ENCODE measurements at regions not wholly inside any gene's neighbourhood (a gene's known extent, or its start where the extent isn't known, plus 50 kb on each side); places are given as distances from the start of the nearest gene placed in this dataset.
"Not testable (repeated sequence)": the region's sequence is repeated elsewhere in the genome, so short reads cannot be mapped to it uniquely, and the experiment has no call there.

DNA sequence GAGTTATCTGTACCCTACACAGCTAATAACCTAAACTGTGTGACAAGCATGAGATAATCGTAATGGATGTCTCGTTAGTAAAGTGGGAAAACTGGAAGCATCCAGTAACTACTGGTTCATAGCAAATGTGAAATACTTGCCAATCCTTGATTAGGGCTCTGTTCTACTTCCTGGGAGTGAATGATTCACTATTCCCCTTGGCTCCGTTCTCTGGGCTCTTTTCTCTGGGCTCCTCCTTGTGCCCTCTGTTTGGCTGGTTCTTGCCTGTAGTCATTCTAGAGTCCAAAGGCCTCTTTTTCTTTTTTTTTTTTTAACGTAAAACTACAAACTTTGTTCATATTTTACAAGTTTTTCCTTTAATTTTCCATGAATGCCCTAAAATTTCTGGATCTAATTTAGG lies 465.8 kb upstream of the PLXNA2 start:
- no peak for DNase-seq (ENCODE audit: low read depth, low spot score)

DNA sequence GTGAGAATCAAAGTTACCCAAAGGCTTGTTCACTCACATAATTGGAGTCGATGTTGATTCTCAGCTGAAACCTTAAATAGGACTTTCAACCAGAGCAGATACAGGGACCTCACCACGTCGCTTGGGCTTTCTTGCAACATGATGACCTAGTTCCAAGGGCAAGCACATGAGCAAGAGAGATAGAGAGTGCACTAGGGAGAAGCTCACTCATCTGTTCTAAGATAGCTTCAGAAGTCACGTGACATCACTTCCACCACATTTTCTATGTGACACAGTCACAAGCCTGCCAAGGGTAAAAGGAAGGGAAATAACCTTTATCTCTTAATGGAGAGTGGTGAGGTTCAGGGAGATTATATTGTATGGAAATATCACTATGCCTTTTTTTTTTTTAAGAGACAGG lies 470.1 kb upstream of the PLXNA2 start:
- DNase-seq (ENCODE audit: low read depth, low spot score), result no peak

DNA sequence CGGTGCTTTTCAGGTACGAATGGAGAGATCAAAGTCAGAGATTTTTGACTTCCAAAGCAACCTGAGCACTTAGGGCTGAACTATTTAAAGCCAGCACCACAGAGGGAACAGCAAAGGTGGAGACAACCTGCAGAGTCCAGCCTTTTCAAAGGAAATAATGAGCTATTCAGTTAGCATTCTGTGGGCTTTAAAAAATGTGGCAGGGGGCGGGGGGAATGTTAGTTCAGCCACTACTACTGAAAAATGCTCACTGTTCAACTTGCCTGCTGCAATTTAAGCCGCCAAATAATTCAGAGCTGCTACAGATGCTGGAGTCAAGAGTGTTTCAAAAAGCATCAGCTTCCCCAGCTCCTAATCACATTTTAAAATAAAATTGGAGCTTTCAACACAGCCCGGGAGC lies 473.3 kb upstream of the PLXNA2 start:
- no peak for DNase-seq (ENCODE audit: low read depth, low spot score)

DNA sequence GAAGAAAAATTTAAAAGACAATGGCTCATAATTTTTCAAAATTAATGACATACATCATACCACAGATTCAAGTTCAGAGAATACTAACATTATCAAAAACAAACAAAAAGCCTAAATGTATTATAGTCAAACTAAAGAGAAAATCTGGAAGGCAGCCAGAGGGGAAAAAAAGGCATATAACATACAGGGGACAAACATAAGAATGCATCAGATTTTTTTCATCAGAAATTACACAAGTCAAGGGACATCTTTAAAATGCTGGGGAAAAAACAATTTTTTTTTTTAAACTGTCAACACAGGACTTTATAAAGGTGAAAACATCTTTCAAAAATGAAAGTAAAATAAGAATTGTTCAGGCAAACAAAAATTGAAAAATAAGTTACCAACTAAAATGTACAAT lies 478.4 kb upstream of the PLXNA2 start:
- DNase-seq (ENCODE audit: low read depth, low spot score), result no peak

DNA sequence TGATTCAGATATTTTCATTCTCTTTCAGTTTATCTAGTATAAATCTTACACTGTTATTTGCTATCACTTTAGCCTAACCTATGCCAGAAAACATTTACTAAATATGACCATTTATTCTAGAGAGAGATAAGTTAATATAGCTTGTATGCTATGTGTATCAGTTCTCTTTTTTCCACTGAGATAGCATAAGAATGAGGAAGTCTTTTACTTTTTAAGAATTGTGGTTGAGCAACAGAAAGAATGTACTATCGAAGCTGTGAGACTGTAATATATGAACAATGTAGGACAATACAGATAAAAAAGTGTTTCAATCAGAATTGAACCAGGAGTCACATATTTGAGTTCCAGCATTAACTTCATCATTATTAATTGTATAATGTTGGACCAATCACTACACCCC lies 479.9 kb upstream of the PLXNA2 start:
- DNase-seq (ENCODE audit: low read depth, low spot score), result no peak

DNA sequence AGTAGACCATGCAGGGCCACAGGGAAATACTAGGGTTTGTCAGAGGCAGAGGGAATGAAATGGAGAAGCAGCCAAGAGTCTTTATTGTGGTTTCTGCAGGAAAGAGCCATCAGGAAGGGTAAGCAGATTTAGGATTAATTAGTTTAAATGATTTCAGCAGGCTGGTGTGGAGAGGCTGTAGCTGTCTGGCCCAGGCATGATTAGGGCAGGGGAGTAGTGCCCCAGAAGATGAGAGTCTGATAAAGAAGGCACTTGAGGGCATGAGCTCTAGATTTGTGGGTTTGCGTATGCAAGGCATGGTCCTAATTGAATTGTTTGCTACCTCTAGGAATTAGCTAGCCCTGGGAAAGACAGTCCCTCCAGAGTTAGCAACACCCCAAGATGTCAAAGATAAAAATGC lies 484.6 kb upstream of the PLXNA2 start:
- DNase-seq (ENCODE audit: low read depth, low spot score), result no peak

DNA sequence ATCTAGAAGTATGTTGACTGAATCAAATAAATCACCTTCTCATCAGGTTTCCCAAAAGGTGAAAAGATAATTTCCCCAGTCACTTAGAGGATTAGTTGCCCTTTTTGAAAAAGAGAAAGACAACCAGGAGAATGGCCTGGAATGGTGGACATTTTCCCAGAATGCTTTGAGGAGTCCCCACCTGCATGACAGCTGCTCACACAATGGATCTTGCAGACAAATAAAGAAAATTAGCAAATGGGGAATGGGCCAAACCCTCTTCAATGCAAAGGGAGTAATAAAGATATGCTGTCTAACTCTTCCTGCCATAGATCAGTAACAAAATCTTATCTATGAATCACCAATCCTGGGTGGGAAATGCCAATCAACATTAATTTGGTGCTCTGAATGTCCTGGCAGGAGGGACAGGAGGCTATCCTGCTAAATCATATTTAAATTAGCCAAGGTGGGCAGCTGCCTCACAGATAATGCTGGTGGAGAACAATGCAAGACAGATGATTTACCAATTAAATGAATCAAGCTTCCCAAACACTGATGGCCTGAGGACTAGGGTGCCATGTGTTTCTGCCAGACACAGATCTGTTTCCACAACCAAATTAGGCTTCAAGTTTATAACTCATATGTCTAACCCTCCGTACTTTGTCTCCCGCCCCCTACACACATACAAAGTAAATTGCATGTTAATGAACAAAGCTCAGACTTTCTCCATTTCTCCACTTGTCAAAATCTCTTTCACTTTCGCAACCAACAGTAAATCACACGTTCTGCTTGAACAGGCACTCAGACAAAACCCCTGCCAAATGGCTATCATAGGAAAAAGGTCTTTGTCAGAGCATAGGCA lies 488.0 kb upstream of the PLXNA2 start:
- DNase-seq (ENCODE audit: low read depth, low spot score), result no peak

DNA sequence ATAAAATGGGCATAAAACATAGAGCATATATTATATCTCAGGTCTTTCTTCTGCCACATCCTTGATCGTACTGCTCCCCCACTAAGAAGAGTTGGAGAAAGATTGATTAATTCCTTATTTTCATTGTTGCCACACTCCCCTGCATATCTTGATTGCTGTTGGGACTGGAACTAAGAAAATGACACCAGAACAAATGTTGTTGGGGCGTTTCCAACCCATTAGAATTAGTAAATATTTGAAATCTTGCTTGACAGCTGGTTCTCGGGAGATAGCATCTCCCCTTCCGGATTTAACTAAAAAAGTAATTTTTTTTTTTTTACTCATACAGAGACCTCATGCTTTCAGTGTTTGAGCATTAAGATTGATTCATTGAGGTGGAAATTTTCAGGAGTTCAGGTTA lies 493.0 kb upstream of the PLXNA2 start:
- DNase-seq (ENCODE audit: low read depth, low spot score), result no peak

DNA sequence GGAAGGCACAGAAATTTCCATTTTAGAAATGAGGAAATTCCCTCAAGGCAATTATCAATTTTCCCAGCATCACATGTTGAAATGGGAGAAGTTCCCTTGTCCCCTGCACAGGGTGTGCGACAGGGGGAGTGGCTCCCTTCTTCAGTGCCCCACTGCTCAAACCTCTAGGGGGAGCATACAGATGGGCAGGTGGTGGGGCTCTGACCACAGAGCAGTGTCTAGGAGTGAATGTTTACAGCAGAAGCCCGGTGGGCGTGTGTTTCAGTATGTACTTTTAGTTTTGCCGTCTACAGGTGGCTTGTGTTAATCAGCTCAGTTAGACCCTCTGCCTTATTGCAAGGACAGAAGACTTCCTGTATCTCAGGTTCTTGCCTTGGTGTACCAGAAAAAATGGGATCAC lies 493.7 kb upstream of the PLXNA2 start:
- no peak for DNase-seq (ENCODE audit: low read depth, low spot score)

DNA sequence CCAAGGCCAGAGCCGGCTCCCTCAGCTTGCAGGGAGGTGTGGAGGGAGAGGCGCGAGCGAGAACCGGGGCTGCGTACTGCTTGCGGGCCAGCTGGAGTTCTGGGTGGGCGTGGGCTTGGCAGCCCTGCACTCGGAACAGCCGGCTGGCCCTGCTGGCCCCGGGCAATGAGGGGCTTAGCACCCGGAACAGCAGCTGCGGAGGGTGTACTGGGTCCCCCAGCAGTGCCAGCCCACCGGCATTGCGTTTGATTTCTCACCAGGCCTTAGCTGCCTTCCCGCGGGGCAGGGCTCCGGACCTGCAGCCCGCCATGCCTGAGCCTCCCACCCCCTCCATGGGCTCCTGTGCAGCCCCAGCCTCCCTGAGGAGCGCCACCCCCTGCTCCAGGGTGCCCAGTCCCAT lies 495.5 kb upstream of the PLXNA2 start:
- not testable (repeated sequence) for DNase-seq (ENCODE audit: low read depth, low spot score)

DNA sequence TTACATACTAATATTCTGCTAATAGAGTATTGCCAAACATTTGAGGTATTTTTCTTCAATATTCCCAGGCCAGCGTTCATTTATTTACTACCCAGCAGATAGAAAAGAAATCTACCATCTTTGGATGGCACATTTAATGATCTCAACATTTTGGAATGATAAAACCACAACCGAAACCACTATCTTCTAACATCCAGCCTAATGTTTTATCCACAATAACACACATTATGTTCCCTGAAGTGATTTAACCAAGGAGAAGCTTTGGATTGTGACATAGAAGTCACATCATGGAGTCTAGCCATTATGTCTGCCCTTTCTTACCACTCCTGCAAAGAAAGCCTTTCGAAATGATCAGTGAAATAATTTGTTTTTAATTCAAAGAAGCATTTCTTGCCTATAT lies 497.1 kb upstream of the PLXNA2 start:
- no peak for DNase-seq (ENCODE audit: low read depth, low spot score)

DNA sequence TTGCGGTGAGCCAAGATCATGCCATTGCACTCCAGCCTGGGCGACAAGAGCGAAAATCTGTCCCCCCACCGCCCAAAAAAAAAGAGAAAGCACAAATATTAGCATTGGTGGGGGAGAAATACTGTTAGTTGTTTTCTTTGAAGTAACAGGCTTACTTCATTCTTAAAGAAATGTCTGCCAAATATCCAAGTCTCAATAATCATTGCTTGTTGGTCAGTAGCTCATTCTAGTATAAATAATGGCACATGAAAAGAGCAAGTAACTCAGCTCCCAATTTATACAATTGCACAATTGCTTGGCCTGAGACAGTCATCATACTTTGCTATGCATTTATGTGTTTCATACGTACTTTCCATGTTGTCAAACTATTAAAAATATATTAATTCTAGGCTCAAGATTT lies 499.2 kb upstream of the PLXNA2 start:
- DNase-seq (ENCODE audit: low read depth, low spot score), result no peak

DNA sequence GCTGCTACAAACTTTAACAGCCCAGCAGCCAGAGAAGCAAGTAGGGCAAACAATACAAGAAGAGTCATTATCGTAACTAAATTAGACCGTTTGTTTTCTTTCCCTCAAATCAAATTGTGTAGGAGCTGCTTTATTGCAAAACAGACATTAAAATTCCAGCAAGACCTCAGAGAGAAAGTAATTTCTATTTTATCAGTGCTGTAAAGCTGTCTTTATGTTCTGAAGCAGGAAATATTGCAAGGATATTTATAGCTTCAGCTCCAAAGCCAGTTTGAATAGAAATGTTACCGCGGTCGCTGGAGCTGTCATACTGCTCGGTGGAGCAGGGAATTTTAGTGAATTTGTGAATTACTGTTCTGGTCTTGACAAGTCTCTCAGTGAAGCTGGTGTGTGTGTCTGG lies 503.8 kb upstream of the PLXNA2 start:
- DNase-seq (ENCODE audit: low read depth, low spot score), result no peak

DNA sequence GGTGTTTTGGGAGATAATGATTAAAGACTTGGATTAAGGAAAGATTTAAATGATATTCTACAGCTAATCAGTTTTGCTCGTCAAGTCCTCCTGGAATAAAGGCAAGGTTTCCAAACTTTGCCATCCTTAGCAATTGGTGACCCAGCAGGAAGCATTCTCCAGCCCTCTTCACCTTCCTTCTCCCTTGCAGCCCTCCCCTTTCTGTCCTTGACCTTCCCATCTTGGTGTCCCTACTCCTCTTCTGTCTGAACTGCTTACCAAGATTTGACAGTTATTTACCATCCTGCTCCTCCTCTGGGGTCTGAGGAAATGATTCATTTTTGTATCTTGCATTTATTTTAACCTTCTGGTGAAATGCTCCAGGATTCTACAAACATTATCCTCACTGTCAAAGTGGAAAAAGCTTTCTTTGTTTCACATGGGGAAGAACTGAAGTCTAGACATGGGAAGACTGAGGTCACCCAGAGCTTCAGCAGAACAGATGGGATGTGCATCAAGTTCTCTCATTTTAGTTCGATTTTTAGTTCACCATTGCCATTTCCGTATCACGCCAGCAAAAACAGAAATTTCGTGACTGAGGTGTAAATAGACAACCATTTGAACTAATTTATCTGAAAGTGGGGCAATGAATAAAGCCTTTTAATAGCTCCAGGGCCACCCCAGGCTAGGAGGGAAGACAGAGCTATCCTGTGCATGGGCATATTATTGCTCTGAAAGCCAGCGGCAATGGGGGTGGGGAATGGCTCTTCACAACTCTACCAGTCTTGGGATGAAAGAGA lies 504.4 kb upstream of the PLXNA2 start:
- DNase-seq (ENCODE audit: low read depth, low spot score), result no peak

DNA sequence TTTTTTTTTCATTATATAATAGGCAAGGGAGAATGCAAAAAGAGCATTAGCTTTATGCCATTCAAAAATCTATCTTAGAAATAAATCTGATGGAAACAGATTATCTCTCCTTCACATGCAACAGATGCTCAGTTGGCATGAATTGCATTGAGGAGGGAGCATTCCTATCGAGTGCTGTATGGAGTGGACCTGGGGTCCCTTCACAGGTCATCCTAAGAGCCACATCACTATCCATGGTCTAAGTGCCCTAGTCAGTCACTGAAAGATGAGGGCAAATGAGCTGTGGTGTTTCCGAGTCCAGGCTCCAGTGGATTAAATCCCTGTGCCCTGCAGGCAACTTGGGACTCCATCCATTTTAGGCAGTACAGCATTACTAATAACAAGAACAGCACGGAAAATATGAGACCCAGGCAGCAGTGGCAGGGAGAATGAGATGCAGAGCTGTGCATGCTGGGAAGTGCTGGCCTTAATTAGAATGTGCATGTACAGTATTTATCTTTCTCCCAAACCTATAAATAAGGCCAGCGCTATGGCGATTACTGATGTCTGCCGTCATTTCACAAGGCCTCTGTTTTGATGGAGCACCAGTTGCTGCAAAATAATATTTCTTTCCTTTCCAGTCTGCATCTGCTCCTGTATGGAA lies 512.3 kb upstream of the PLXNA2 start:
- no peak for DNase-seq (ENCODE audit: low read depth, low spot score)

DNA sequence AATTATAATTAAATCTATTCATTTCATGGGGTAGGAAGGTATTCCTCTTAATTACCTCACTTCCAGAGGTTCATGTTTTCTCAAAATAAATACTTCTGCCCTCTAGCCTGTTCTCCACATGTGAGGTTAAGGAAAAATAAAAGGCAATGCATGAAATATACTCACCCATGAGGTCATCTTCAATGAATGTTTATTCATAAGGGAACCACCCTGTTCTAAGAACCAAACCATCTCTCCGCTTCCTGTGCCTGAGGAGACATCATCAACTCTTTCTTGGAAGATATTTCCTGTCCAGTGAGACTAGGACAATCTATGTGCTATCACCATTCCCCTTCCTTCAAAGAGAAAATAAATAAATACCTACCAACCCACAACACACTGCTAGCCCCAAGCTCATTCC lies 513.7 kb upstream of the PLXNA2 start:
- DNase-seq (ENCODE audit: low read depth, low spot score), result no peak

DNA sequence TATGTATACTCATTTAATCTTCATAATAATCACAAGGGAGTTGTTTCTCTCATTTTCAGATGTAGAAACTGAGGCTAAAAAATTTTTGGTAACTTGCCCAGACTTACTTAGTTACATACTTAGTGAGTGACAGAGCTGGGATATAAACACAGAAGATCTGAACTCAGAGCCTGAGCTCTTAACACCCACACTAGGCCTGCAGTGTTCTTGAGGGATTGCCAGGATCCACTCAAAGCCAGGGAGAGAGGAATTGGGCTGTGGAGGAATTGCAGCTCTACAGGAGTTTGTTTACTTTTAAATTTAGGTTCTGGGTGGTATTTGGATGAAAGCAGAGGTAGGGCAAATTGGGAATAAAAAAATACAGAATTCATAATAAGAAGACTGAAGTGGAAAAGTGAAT lies 515.1 kb upstream of the PLXNA2 start:
- DNase-seq (ENCODE audit: low read depth, low spot score), result no peak

DNA sequence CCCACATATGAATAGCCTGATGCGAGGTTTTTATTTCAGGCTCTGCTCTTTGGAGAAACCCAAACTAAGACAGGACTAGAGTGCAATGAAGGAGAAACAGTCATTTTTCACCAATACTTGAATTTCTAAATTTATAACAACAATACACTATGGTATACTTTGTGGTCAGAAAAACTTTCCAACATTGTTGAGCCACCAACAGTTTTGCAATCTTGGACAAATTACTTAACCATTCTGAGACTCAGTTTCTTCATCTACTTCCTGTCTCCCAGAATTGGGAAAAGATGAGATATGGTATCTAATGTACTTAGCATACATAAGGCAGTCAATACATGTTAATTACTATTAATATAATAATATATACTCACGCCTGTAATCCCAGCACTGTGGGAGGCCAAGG lies 519.8 kb upstream of the PLXNA2 start:
- DNase-seq (ENCODE audit: low read depth, low spot score), result no peak

DNA sequence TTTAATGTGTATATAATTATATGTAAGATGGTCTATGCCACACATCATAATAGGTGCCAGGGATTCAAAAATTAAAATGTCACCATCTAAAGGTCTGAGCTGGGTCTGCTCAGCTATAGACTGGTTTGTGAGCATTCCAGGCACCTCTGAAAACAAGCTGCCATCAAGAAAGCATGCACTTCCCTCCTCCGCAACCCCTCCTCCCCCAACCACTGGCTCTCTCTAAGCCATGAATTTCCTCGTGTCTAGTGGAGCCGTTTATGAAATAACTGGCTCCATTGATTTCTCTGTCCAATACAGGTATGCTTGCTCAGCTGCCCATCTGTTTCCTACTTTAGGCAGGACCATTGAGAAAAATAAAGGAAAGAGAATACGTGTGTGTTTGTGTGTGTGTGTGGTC lies 522.6 kb upstream of the PLXNA2 start:
- no peak for DNase-seq (ENCODE audit: low read depth, low spot score)

DNA sequence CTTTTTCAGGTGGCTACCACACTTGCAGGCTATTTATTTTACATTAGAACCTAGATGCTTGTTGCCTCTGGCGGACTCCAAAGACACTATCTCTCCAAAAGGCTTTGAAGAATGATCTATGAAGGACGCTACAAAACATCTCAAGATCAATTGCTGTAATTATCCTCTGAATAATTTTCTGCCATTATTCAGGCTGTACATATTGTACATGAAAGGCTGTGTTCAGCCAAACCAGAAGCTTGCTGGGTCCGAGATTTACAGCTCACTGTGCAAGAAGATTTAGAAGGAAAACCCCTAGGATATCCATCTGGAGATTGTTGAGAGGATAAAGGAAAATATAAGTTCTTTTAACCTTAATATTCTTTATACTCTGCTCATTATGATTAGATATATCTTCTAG lies 523.6 kb upstream of the PLXNA2 start:
- DNase-seq (ENCODE audit: low read depth, low spot score), result no peak

DNA sequence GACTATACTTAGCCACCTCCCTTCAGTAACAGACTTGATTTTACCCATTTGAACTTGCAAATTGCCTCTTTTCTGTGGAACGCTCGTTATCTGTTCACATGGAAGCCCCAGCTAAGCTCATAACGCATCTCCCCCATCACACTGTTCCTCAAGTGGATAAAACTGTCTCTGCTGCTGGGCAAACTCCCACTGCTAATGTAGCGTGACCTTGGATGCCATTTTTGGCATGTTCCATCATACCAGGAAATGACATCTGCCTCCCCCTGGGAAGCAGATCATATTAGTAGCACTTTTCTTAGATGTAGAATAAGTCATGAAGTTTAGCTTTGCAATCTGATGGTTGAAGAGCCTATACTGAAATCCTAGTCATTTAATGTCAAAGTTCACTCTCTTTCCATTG lies 528.7 kb upstream of the PLXNA2 start:
- no peak for DNase-seq (ENCODE audit: low read depth, low spot score)

DNA sequence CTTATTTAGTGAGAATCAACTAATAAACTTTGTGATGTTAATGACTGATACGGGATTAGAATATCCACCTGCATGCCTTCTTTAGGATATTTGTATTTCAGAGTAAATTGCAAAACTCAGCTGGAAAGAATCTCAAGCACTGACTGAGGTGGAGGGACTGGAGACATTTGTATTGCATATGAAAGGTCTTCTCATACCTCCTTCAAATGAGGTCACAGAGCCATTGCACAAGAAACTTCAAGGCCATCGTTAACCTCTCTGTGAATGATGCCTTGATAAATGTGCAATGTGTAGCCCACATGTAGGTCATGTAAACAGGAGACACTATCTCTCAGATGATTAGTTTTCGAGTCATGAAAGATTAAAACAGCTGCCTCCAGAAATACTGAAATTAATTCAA lies 531.7 kb upstream of the PLXNA2 start:
- DNase-seq (ENCODE audit: low read depth, low spot score), result no peak

DNA sequence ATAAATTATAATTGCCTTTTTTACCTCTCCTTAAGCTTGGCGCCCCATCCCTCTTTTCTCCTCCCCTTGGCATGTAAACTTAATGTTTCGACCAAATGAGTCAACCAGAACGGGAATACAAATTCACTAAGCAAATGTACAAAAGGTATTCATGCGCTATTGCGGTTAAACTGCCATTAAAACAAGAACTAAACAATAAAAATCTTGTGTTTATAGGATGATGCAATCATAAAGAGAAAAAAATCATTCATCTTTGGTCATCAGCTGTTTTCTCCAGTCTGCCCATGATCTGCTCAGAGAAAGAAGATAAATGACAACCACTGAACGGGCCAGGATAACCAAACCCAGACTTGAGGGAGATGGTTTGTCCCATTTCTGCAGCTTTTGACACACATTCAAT lies 534.2 kb upstream of the PLXNA2 start:
- no peak for DNase-seq (ENCODE audit: low read depth, low spot score)

Data from smooth muscle cell of the brain vasculature (primary cell).